Lower leg skin (tissue), 3 donors: ENCODE measurements at regions not wholly inside any gene's neighbourhood (a gene's known extent, or its start where the extent isn't known, plus 50 kb on each side); places are given as distances from the start of the nearest gene placed in this dataset.

Source experiments
- CTCF ChIP-seq, 3 donors: fragments of 450-650 bp; IDR thresholded peaks; one replicate each; pipeline ENCODE4 v1.5.1; 2016; ENCODE audit warnings: antibody characterized with exemption in 3 of 3, mild to moderate bottlenecking in 3 of 3, moderate library complexity in 2 of 3
- POLR2A ChIP-seq, 2 donors: fragments of 450-650 bp; IDR thresholded peaks; one replicate each; pipeline ENCODE4 v1.6.1; 2016 to 2017; ENCODE audit warnings: antibody characterized with exemption in 2 of 2, mild to moderate bottlenecking in 1 of 2, moderate library complexity in 1 of 2

DNA sequence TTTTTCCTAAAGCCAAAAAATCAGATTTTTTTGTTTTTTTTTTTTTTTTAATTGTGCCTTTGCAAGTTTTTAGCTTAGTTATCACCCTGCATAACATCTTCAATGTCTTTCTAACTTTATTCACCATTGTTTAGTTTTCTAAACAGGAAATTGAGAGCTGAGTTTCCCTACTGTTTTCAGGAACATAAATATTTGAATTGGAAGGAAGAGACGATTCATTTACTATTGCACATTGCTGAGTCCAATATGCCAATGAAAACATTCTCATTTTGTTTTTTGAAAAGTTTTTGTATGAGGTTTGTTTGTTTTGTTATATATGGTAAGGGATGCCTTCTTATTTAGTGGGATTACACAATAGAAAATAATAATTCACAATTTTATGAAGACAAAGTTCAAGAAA is 148.4 kb downstream of the ANKRD50 start:
- TF ChIP-seq CTCF (IDR thresholded peaks at IDR 0.05) (no peak), POLR2A (IDR thresholded peaks at IDR 0.05) (no peak)
